ENCODE measurements at regions not wholly inside any gene's neighbourhood (a gene's known extent, or its start where the extent isn't known, plus 50 kb on each side); places are given as distances from the start of the nearest gene placed in this dataset.
A peak's percentile ranks its signal among the peaks of the same experiment; 100 is the strongest.

GRCh38 chr3:29171043-29171990 is 109.6 kb upstream of the RBMS3 start:
- WGBS, 2 experiments (ENCODE audit: extremely low coverage in 1 of 2, insufficient coverage in 1 of 2, insufficient read length in 1 of 2, insufficient replicate concordance in 2 of 2, low coverage in 1 of 2, low lambda C conversion rate in 2 of 2, missing lambda C conversion rate in 1 of 2), result 90% methylated on average over 6 of the region's 6 CpGs; no CpG with 5 or more reads in 1 of the 2 experiments
- Histone ChIP-seq H3K18ac (ENCODE audit: extremely low read depth, low read length) (no peak overlapping the region), H3K23me2 (ENCODE audit: low read depth, low read length) (no peaks in the 10 kb centered on the region), H2BK12ac (ENCODE audit: low read depth, low read length) (peak overlapping the region; percentile 31; the same call in 1 of the 2 replicates), H3K56ac (replicated peaks; ENCODE audit: insufficient read length, low read depth, low read length) (no peak overlapping the region), H3K9ac (replicated peaks in 1 of 4; ENCODE audit: extremely low read depth in 1 of 4, low read depth in 3 of 4, low read length in 3 of 4) (no peak overlapping the region), H2BK5ac (ENCODE audit: low read depth, low read length) (no peak overlapping the region), H2BK120ac (replicated peaks; ENCODE audit: low read depth, low read length) (no peak overlapping the region), H3K4me1 (replicated peaks in 1 of 4; ENCODE audit: control insufficient read depth in 3 of 4, insufficient read depth in 4 of 4, low read length in 3 of 4) (peaks cover 0 to 3% (median 0%) of the 10 kb centered on the region in 4 experiments; a peak in 2 of 7 replicates), H4K8ac (ENCODE audit: extremely low read depth, insufficient read depth, low read length) (no peak overlapping the region), H3K4ac (replicated peaks; ENCODE audit: insufficient read length, low read depth, low read length) (no peak overlapping the region), H2BK20ac (ENCODE audit: low read length) (no peak overlapping the region), H2BK15ac (ENCODE audit: low read length) (no peak overlapping the region), H3K36me3 (ENCODE audit: control insufficient read depth in 2 of 4, insufficient read depth in 4 of 4, low read length in 3 of 4) (no peaks in the 10 kb centered on the region), H3K79me2 (ENCODE audit: control insufficient read depth in 1 of 2, insufficient read depth in 2 of 2, low read length in 2 of 2) (no peaks in the 10 kb centered on the region), H2AK5ac (ENCODE audit: low read depth, low read length) (no peak overlapping the region), H3K14ac (ENCODE audit: insufficient read length) (no peak overlapping the region), H3K79me1 (ENCODE audit: low read depth, low read length) (no peaks in the 10 kb centered on the region), H4K91ac (replicated peaks; ENCODE audit: insufficient read length, low read length) (no peak overlapping the region), H3K23ac (ENCODE audit: insufficient read length) (no peak overlapping the region), H3K27ac (ENCODE audit: low read depth, low read length) (no peak overlapping the region), H3K9me3 (ENCODE audit: insufficient read depth in 2 of 2, low read depth in 1 of 2, low read length in 1 of 2) (no peaks in the 10 kb centered on the region), H2AFZ (ENCODE audit: low read length) (no peak overlapping the region), H4K5ac (ENCODE audit: insufficient read length, low read depth, low read length) (no peak overlapping the region), H3K4me3 (ENCODE audit: extremely low read depth in 1 of 4, insufficient read depth in 2 of 4, low read depth in 3 of 4, low read length in 4 of 4) (no peak overlapping the region), H3K27me3 (replicated peaks in 1 of 4; ENCODE audit: control insufficient read depth in 3 of 4, extremely low read depth in 1 of 4, insufficient read depth in 3 of 4, low read length in 3 of 4) (no peaks in the 10 kb centered on the region), H4K20me1 (replicated peaks in 1 of 2; ENCODE audit: control insufficient read depth in 1 of 2, insufficient read depth in 2 of 2, low read length in 2 of 2) (no peaks in the 10 kb centered on the region), H3K4me2 (ENCODE audit: insufficient read depth in 1 of 2, low read depth in 2 of 2, low read length in 2 of 2) (no peak overlapping the region)
- DNase-seq (ENCODE audit: low read depth in 1 of 2, low spot score in 2 of 2), result no peak
- ChIA-PET POLR2A (ENCODE audit: partially characterized antibody) (no interaction called here), CTCF (ENCODE audit: partially characterized antibody) (interaction anchor here (0.9 kb wide), 1 partner anchor 15 kb away, joined by 3 read pairs; no protein-coding TSS in a partner anchor)
- FAIRE-seq, result no peak
- TF ChIP-seq PHF8 (conservative IDR thresholded peaks at IDR 0.05; ENCODE audit: low read depth, low read length) (no peak), CBX8 (IDR thresholded peaks at IDR 0.05; ENCODE audit: borderline replicate concordance, low read depth, low read length) (no peak), CREB1 (IDR thresholded peaks at IDR 0.05) (no peak), CHD2 (IDR thresholded peaks at IDR 0.05; ENCODE audit: low read length) (no peak), SUZ12 (IDR thresholded peaks at IDR 0.05; ENCODE audit: low read length) (no peak), SP4 (IDR thresholded peaks at IDR 0.05; ENCODE audit: low read length) (no peak), CHD1 (IDR thresholded peaks at IDR 0.05; ENCODE audit: low read depth, low read length) (no peak), EGR1 (IDR thresholded peaks at IDR 0.05; ENCODE audit: borderline replicate concordance, low read depth, low read length) (no peak), JUND (IDR thresholded peaks at IDR 0.05; ENCODE audit: low read length) (no peak), EZH2 (IDR thresholded peaks at IDR 0.05; ENCODE audit: low read depth, low read length, severe bottlenecking) (no peak), TEAD4 (IDR thresholded peaks at IDR 0.05; ENCODE audit: low read depth, low read length) (no peak), ASH2L (IDR thresholded peaks at IDR 0.05; ENCODE audit: low read length) (no peak), CTBP2 (IDR thresholded peaks at IDR 0.05; ENCODE audit: borderline replicate concordance, insufficient read depth, insufficient read length, low read length) (no peak)

Measured in H1 (cell line).